ENCODE measurements at regions not wholly inside any gene's neighbourhood (a gene's known extent, or its start where the extent isn't known, plus 50 kb on each side); places are given as distances from the start of the nearest gene placed in this dataset.

- Histone ChIP-seq H3K36me3 (no peaks in the 10 kb centered on the region), H3K27me3 (no peaks in the 10 kb centered on the region), H3K4me1 (no peaks in the 10 kb centered on the region), H3K27ac (no peak overlapping the region), H3K9me3 (no peaks in the 10 kb centered on the region), H3K4me3 (no peak overlapping the region)
- intact Hi-C loops (cut with DNase I; ENCODE audit: low total_unique reads): no loop called here
- no peak for TF ChIP-seq CTCF (IDR thresholded peaks at IDR 0.05)
- TF ChIP-seq POLR2A (IDR thresholded peaks at IDR 0.05): no peak
- DNase-seq: no peak
Observed at GRCh38 chr11:134794192-134794591, 382.1 kb upstream of the B3GAT1 start.

- Histone ChIP-seq H3K27me3 (peaks cover 0 to under 1% of the 10 kb centered on the region in 2 donors), H3K27ac (no peak overlapping the region), H3K9me3 (no peaks in the 10 kb centered on the region), H3K4me3 (no peak overlapping the region), H3K4me1 (no peaks in the 10 kb centered on the region), H3K36me3 (no peaks in the 10 kb centered on the region)
- DNase-seq: no peak
- intact Hi-C loops (cut with DNase I; ENCODE audit: low total_unique reads): no loop called here
- TF ChIP-seq CTCF (IDR thresholded peaks at IDR 0.05) (no peak), POLR2A (IDR thresholded peaks at IDR 0.05) (no peak)
Observed at GRCh38 chr11:134792677-134793076, 380.6 kb upstream of the B3GAT1 start.

GRCh38 chr11:134792044-134792443, 380.0 kb upstream of the B3GAT1 start:
- Histone ChIP-seq H3K27me3 (peaks cover 0 to 3% of the 10 kb centered on the region in 2 donors), H3K9me3 (no peaks in the 10 kb centered on the region), H3K36me3 (no peaks in the 10 kb centered on the region), H3K4me3 (no peak overlapping the region), H3K27ac (no peak overlapping the region), H3K4me1 (no peaks in the 10 kb centered on the region)
- DNase-seq: no peak
- intact Hi-C loops (cut with DNase I; ENCODE audit: low total_unique reads): no loop called here
- TF ChIP-seq POLR2A (IDR thresholded peaks at IDR 0.05) (no peak), CTCF (IDR thresholded peaks at IDR 0.05) (no peak)

- intact Hi-C loops (cut with DNase I; ENCODE audit: low total_unique reads): no loop called here
- no peak overlapping the region for H3K4me3 ChIP-seq
- H3K27ac ChIP-seq: no peak overlapping the region
- no peak for TF ChIP-seq CTCF (IDR thresholded peaks at IDR 0.05)
- DNase-seq: no peak
- H3K9me3 ChIP-seq: no peaks in the 10 kb centered on the region
- peaks cover 0 to 3% of the 10 kb centered on the region in 2 donors for H3K27me3 ChIP-seq
- no peaks in the 10 kb centered on the region for H3K36me3 ChIP-seq
- H3K4me1 ChIP-seq: no peaks in the 10 kb centered on the region
Observed at GRCh38 chr11:134791102-134791501, 379.1 kb upstream of the B3GAT1 start.

GRCh38 chr11:134789104-134789503, 377.1 kb upstream of the B3GAT1 start:
- no peak overlapping the region for H3K4me3 ChIP-seq
- no peak for DNase-seq
- H3K27ac ChIP-seq: no peak overlapping the region
- intact Hi-C loops (cut with DNase I; ENCODE audit: low total_unique reads): no loop called here
- peaks cover 0 to 3% of the 10 kb centered on the region in 2 donors for H3K27me3 ChIP-seq
- no peaks in the 10 kb centered on the region for H3K4me1 ChIP-seq
- H3K9me3 ChIP-seq: no peaks in the 10 kb centered on the region
- TF ChIP-seq POLR2A (IDR thresholded peaks at IDR 0.05) (no peak), CTCF (IDR thresholded peaks at IDR 0.05) (no peak)
- no peaks in the 10 kb centered on the region for H3K36me3 ChIP-seq

Data from uterus (tissue), 3 donors.